HepG2 (cell line): ENCODE measurements at regions not wholly inside any gene's neighbourhood (a gene's known extent, or its start where the extent isn't known, plus 50 kb on each side); places are given as distances from the start of the nearest gene placed in this dataset.
A peak's percentile ranks its signal among the peaks of the same experiment; 100 is the strongest.

ENCODE experiments used
- CBX2 ChIP-seq, 2 experiments: fragments of 200-600 bp in 1 of 2; sonication (generic); formaldehyde crosslinking in 1 of 2; IDR thresholded peaks; 2 replicates each; pipeline versions ENCODE4 v1.7.0 to v1.8.1; 2018 to 2022; ENCODE audit warnings: low read depth in 2 of 2, low read length in 1 of 2, mild to moderate bottlenecking in 1 of 2, missing genetic modification reagents in 1 of 2
- ELK4 ChIP-seq: sonication (generic); formaldehyde crosslinking; IDR thresholded peaks from 2 replicates; pipeline ENCODE4 v1.9.0; 2021; ENCODE audit warnings: missing genetic modification reagents, borderline replicate concordance
- ETV6 ChIP-seq: sonication (generic); formaldehyde crosslinking; conservative IDR thresholded peaks from 2 replicates; pipeline ENCODE4 v1.4.0; 2020; ENCODE audit warnings: missing genetic modification reagents
- EZH2 ChIP-seq: conservative IDR thresholded peaks from 2 replicates; pipeline ENCODE4 v1.6.1; 2012; ENCODE audit warnings: mild to moderate bottlenecking, low read depth, low read length, moderate library complexity
- HOXA7 ChIP-seq: sonication (generic); formaldehyde crosslinking; IDR thresholded peaks from 2 replicates; pipeline ENCODE4 v1.8.1; 2022; ENCODE audit warnings: mild to moderate bottlenecking, missing genetic modification reagents, moderate library complexity
- RAD21 ChIP-seq: fragments of 450-650 bp; formaldehyde crosslinking; IDR thresholded peaks from 2 replicates; pipeline ENCODE4 v1.5.0; 2020; ENCODE audit warnings: mild to moderate bottlenecking
- SRF ChIP-seq: IDR thresholded peaks from 2 replicates; pipeline ENCODE4 v1.6.1; 2011; ENCODE audit warnings: mild to moderate bottlenecking, low read depth, low read length, moderate library complexity
- TAF1 ChIP-seq: sonication (generic); formaldehyde crosslinking; IDR thresholded peaks from 2 replicates; pipeline ENCODE4 v1.4.0; 2020; ENCODE audit warnings: missing genetic modification reagents
- TCF7 ChIP-seq: sonication (generic); IDR thresholded peaks from 2 replicates; pipeline ENCODE4 v1.6.1; 2016; ENCODE audit warnings: antibody characterized with exemption, low read depth
- ZMAT3 ChIP-seq: sonication (generic); formaldehyde crosslinking; conservative IDR thresholded peaks from 2 replicates; pipeline ENCODE4 v1.7.0; 2021; ENCODE audit warnings: missing genetic modification reagents
- ZNF143 ChIP-seq: sonication (generic); formaldehyde crosslinking; IDR thresholded peaks from 2 replicates; pipeline ENCODE4 v1.4.0; 2020; ENCODE audit warnings: missing genetic modification reagents
- ZZZ3 ChIP-seq: sonication (generic); formaldehyde crosslinking; IDR thresholded peaks from 2 replicates; pipeline ENCODE4 v1.4.0; 2020; ENCODE audit warnings: missing genetic modification reagents, mild to moderate bottlenecking, borderline replicate concordance
- TF ChIP-seq, protein P1 (sequence below): sonication (generic); formaldehyde crosslinking; IDR thresholded peaks from 2 replicates; pipeline ENCODE4 v1.5.0; 2020; ENCODE audit warnings: mild to moderate bottlenecking, missing genetic modification reagents, moderate library complexity
- TF ChIP-seq, protein P2 (sequence below): sonication (generic); formaldehyde crosslinking; IDR thresholded peaks from 2 replicates; pipeline ENCODE4 v1.8.0; 2022; ENCODE audit warnings: mild to moderate bottlenecking, missing genetic modification reagents, borderline replicate concordance

GRCh38 chr6:149217466-149217888, 100.0 kb upstream of the TAB2 start:
- TF ChIP-seq CBX2 (IDR thresholded peaks at IDR 0.05; ENCODE audit: low read depth, low read length) (no peak), CBX2 (CRISPR knock-in tag; IDR thresholded peaks at IDR 0.05; ENCODE audit: low read depth) (no peak), TAF1 (CRISPR knock-in tag) (no peak), ELK4 (no peak), ZZZ3 (CRISPR knock-in tag) (no peak), HOXA7 (no peak), RAD21 (CRISPR knock-in tag) (no peak), ZNF143 (CRISPR knock-in tag) (peak; percentile 72), ZMAT3 (CRISPR knock-in tag) (no peak), EZH2 (no peak), TCF7 (no peak), ETV6 (CRISPR knock-in tag) (no peak), SRF (no peak)
- TF ChIP-seq, protein P1, sequence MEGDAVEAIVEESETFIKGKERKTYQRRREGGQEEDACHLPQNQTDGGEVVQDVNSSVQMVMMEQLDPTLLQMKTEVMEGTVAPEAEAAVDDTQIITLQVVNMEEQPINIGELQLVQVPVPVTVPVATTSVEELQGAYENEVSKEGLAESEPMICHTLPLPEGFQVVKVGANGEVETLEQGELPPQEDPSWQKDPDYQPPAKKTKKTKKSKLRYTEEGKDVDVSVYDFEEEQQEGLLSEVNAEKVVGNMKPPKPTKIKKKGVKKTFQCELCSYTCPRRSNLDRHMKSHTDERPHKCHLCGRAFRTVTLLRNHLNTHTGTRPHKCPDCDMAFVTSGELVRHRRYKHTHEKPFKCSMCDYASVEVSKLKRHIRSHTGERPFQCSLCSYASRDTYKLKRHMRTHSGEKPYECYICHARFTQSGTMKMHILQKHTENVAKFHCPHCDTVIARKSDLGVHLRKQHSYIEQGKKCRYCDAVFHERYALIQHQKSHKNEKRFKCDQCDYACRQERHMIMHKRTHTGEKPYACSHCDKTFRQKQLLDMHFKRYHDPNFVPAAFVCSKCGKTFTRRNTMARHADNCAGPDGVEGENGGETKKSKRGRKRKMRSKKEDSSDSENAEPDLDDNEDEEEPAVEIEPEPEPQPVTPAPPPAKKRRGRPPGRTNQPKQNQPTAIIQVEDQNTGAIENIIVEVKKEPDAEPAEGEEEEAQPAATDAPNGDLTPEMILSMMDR (CRISPR knock-in tag) = no peak
- TF ChIP-seq, protein P2, sequence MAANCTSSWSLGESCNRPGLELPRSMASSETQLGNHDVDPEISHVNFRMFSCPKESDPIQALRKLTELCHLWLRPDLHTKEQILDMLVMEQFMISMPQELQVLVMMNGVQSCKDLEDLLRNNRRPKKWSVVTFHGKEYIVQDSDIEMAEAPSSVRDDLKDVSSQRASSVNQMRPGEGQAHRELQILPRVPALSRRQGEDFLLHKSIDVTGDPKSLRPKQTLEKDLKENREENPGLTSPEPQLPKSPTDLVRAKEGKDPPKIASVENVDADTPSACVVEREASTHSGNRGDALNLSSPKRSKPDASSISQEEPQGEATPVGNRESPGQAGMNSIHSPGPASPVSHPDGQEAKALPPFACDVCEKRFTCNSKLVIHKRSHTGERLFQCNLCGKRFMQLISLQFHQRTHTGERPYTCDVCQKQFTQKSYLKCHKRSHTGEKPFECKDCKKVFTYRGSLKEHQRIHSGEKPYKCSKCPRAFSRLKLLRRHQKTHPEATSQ (CRISPR knock-in tag) = no peak
